22Rv1 (cell line): ENCODE measurements at regions not wholly inside any gene's neighbourhood (a gene's known extent, or its start where the extent isn't known, plus 50 kb on each side); places are given as distances from the start of the nearest gene placed in this dataset.

Source experiments
- ZFX ChIP-seq: fragments of 450-650 bp; IDR thresholded peaks from 2 replicates; pipeline ENCODE4 v1.6.1; 2017; ENCODE audit warnings: antibody characterized with exemption, borderline replicate concordance
- TF ChIP-seq, protein P1 (sequence below): fragments of 450-650 bp; IDR thresholded peaks from 2 replicates; pipeline ENCODE4 v1.5.1; 2017; ENCODE audit warnings: mild to moderate bottlenecking

DNA sequence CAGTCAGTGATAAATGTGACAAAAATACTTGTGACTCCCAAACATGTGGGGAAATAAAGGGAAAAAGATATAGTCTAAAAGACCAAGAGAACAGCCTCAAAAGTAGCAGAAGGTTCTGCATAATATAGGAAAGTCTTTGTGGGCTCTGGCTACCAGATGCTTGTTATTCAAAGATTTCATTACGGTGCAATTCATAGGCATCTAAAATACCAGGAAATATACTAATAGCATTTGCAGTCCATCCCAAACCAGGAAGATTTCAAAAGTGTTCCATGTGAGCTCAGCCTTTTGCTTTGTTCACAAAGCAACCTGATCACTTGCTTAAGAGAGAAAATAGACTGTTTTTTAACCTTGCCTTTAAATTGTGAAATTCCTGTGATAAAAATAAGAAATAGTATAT lies 506.7 kb upstream of the MARCKS start:
- TF ChIP-seq, protein P1, sequence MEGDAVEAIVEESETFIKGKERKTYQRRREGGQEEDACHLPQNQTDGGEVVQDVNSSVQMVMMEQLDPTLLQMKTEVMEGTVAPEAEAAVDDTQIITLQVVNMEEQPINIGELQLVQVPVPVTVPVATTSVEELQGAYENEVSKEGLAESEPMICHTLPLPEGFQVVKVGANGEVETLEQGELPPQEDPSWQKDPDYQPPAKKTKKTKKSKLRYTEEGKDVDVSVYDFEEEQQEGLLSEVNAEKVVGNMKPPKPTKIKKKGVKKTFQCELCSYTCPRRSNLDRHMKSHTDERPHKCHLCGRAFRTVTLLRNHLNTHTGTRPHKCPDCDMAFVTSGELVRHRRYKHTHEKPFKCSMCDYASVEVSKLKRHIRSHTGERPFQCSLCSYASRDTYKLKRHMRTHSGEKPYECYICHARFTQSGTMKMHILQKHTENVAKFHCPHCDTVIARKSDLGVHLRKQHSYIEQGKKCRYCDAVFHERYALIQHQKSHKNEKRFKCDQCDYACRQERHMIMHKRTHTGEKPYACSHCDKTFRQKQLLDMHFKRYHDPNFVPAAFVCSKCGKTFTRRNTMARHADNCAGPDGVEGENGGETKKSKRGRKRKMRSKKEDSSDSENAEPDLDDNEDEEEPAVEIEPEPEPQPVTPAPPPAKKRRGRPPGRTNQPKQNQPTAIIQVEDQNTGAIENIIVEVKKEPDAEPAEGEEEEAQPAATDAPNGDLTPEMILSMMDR = no peak
- TF ChIP-seq ZFX = no peak
